Tibial nerve (tissue), 4 donors: ENCODE measurements at regions not wholly inside any gene's neighbourhood (a gene's known extent, or its start where the extent isn't known, plus 50 kb on each side); places are given as distances from the start of the nearest gene placed in this dataset.
A peak's percentile ranks its signal among the peaks of the same experiment; 100 is the strongest.

Experiments used
- DNase-seq, 2 donors: peaks; one replicate each; pipeline ENCODE4 v3.0.0-alpha.2; 2019; ENCODE audit warnings: low spot score in 2 of 2
- H3K27ac ChIP-seq, 4 donors: fragments of 200-600 bp; sonication (generic) in 3 of 4; one replicate each; pipeline ENCODE4 v1.5.1; 2017 to 2019; ENCODE audit warnings: mild to moderate bottlenecking in 1 of 4
- H3K27me3 ChIP-seq, 2 donors: fragments of 200-600 bp; sonication (generic) in 1 of 2; one replicate each; pipeline versions ENCODE4 v1.5.1 to v1.6.0; 2017 to 2019
- H3K36me3 ChIP-seq, 3 donors: fragments of 200-600 bp; sonication (generic); one replicate each; pipeline ENCODE4 v1.5.1; 2018 to 2019
- H3K4me1 ChIP-seq, 4 donors: fragments of 200-600 bp; sonication (generic) in 3 of 4; one replicate each; pipeline ENCODE4 v1.5.1; 2017 to 2019
- H3K4me3 ChIP-seq, 4 donors: fragments of 200-600 bp; sonication (generic) in 3 of 4; one replicate each; pipeline ENCODE4 v1.5.1; 2017 to 2019; ENCODE audit warnings: mild to moderate bottlenecking in 1 of 4, moderate library complexity in 1 of 4
- H3K9me3 ChIP-seq, 4 donors: fragments of 200-600 bp; sonication (generic) in 3 of 4; one replicate each; pipeline ENCODE4 v1.5.1; 2017 to 2019
- EP300 ChIP-seq, 2 donors: sonication (generic); formaldehyde crosslinking; IDR thresholded peaks; one replicate each; pipeline ENCODE4 v1.6.1; 2017; ENCODE audit warnings: antibody characterized with exemption in 2 of 2, mild to moderate bottlenecking in 1 of 2
- POLR2A ChIP-seq, 2 donors: fragments of 450-650 bp; IDR thresholded peaks; one replicate each; pipeline ENCODE4 v1.6.1; 2017; ENCODE audit warnings: antibody characterized with exemption in 2 of 2, mild to moderate bottlenecking in 2 of 2, moderate library complexity in 2 of 2
- WGBS, 2 donors: methylation state at CpG; one replicate each; pipeline ENCODE4 v1.1.5; 2018; 5-methylcytosine and 5-hydroxymethylcytosine counted together
- TF ChIP-seq, protein P1 (sequence below), 5 experiments: fragments of 200-600 bp in 3 of 5; fragments of 450-650 bp in 2 of 5; sonication (generic) in 3 of 5; IDR thresholded peaks; one replicate each; pipeline ENCODE4 v1.5.1; 2016 to 2019; ENCODE audit warnings: antibody characterized with exemption in 5 of 5, mild to moderate bottlenecking in 3 of 5, moderate library complexity in 2 of 5

- H3K27ac ChIP-seq, result no peak overlapping the region
- no peaks in the 10 kb centered on the region for H3K9me3 ChIP-seq
- TF ChIP-seq, protein P1, sequence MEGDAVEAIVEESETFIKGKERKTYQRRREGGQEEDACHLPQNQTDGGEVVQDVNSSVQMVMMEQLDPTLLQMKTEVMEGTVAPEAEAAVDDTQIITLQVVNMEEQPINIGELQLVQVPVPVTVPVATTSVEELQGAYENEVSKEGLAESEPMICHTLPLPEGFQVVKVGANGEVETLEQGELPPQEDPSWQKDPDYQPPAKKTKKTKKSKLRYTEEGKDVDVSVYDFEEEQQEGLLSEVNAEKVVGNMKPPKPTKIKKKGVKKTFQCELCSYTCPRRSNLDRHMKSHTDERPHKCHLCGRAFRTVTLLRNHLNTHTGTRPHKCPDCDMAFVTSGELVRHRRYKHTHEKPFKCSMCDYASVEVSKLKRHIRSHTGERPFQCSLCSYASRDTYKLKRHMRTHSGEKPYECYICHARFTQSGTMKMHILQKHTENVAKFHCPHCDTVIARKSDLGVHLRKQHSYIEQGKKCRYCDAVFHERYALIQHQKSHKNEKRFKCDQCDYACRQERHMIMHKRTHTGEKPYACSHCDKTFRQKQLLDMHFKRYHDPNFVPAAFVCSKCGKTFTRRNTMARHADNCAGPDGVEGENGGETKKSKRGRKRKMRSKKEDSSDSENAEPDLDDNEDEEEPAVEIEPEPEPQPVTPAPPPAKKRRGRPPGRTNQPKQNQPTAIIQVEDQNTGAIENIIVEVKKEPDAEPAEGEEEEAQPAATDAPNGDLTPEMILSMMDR (IDR thresholded peaks at IDR 0.05), result no peak
- no peak for TF ChIP-seq POLR2A (IDR thresholded peaks at IDR 0.05)
- TF ChIP-seq EP300 (IDR thresholded peaks at IDR 0.05), result no peak
- H3K27me3 ChIP-seq, result no peaks in the 10 kb centered on the region
- DNase-seq, result no peak
- no peaks in the 10 kb centered on the region for H3K36me3 ChIP-seq
- H3K4me1 ChIP-seq, result peaks cover 0 to 4% (median 0%) of the 10 kb centered on the region in 4 donors
- H3K4me3 ChIP-seq, result no peak overlapping the region
- WGBS, 2 donors, result 51 to 74% methylated on average over 4 of the region's 4 CpGs
These were observed 90.7 kb downstream of the AXIN2 start for GRCh38 chr17:65470783-65471182.

DNA sequence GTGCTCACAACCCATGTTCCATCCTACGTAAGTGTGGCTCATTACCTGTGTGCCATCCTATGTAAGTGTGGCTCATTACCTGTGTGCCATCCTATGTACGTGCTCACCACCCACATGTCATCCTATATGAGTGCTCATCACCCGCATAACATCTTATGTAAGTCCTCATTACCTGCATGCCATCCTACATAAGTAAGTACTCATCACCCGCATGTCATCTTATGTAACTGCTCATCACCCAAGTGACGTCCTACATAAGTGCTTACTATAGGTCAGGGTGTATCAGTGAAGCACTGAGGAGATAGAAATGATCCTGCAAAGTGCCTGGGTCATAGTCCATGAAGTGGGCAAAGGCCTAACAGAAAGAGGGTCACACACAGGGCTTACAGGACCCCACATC, 93.1 kb downstream of the AXIN2 start:
- H3K36me3 ChIP-seq, result no peaks in the 10 kb centered on the region
- no peak overlapping the region for H3K4me3 ChIP-seq
- TF ChIP-seq POLR2A (IDR thresholded peaks at IDR 0.05), result no peak
- TF ChIP-seq, protein P1 (IDR thresholded peaks at IDR 0.05), result no peak
- no peak for TF ChIP-seq EP300 (IDR thresholded peaks at IDR 0.05)
- H3K27ac ChIP-seq, result no peak overlapping the region
- 93 to 95% methylated on average over 5 of the region's 5 CpGs for WGBS, 2 donors
- no peaks in the 10 kb centered on the region for H3K27me3 ChIP-seq
- H3K9me3 ChIP-seq, result no peaks in the 10 kb centered on the region
- H3K4me1 ChIP-seq, result peaks cover 0 to 2% (median 0%) of the 10 kb centered on the region in 4 donors
- DNase-seq, result no peak

GRCh38 chr17:65467156-65467555, 94.3 kb downstream of the AXIN2 start:
- H3K9me3 ChIP-seq, result no peaks in the 10 kb centered on the region
- no peak for DNase-seq
- 58 to 67% methylated on average over 5 of the region's 5 CpGs for WGBS, 2 donors

DNA sequence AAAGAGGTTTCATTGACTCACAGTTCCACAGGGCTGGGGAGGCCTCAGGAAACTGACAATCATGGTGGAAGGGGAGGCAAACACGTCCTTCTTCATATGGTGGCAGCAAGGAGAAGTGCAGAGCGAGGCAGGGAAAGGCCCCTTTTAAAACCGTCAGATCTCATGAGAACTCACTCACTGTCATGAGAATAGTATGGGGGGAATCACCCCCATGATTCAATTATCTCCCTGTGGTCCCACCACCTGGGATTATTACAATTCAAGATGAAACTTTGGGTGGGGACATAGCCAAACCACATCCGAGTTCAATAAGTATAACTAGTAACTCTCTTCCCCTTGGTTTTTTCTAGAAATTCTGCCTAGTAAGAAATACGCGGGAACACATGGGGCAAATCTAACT, 94.9 kb downstream of the AXIN2 start:
- H3K27ac ChIP-seq, result no peak overlapping the region
- no peaks in the 10 kb centered on the region for H3K27me3 ChIP-seq
- H3K4me1 ChIP-seq, result no peaks in the 10 kb centered on the region
- no peaks in the 10 kb centered on the region for H3K9me3 ChIP-seq
- no peaks in the 10 kb centered on the region for H3K36me3 ChIP-seq
- WGBS, 2 donors, result 87 to 93% methylated on average over 6 of the region's 6 CpGs
- DNase-seq, result no peak
- TF ChIP-seq, protein P1 (IDR thresholded peaks at IDR 0.05), result no peak
- TF ChIP-seq EP300 (IDR thresholded peaks at IDR 0.05) (no peak), POLR2A (IDR thresholded peaks at IDR 0.05) (no peak)
- H3K4me3 ChIP-seq, result no peak overlapping the region

More at GRCh38 chr17:65467156-65467555, 94.3 kb downstream of the AXIN2 start:
- H3K4me1 ChIP-seq, result no peaks in the 10 kb centered on the region
- no peak overlapping the region for H3K4me3 ChIP-seq
- no peak overlapping the region for H3K27ac ChIP-seq
- H3K27me3 ChIP-seq, result no peaks in the 10 kb centered on the region
- H3K36me3 ChIP-seq, result no peaks in the 10 kb centered on the region
- no peak for TF ChIP-seq POLR2A (IDR thresholded peaks at IDR 0.05)

DNA sequence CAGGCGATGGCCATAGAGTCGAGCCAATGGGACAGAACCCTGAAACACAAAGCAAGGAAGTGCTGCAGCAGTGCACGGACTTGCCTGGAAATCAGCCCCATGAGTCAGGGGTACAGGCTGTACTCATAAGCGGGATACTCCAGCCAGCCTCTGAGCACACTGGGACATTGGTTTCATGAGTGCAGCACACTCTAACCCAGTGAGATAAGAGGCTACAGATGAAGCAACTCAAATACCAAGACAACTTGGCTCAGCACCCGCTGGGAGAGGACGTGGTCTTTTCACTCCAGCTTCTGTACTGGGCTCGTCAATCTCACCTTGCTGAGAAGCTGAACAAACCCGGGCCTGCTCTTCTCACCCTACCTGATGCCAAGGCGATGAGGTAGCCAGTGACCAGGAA, 98.2 kb downstream of the AXIN2 start:
- no peak overlapping the region for H3K4me3 ChIP-seq
- 83% methylated on average over 9 of the region's 9 CpGs for WGBS, 2 donors
- DNase-seq, result no peak
- TF ChIP-seq, protein P1 (IDR thresholded peaks at IDR 0.05), result no peak
- TF ChIP-seq EP300 (IDR thresholded peaks at IDR 0.05) (peak in 1 of 2 donors; percentile 27), POLR2A (IDR thresholded peaks at IDR 0.05) (no peak)
- no peak overlapping the region for H3K27ac ChIP-seq
- H3K36me3 ChIP-seq, result no peaks in the 10 kb centered on the region
- no peaks in the 10 kb centered on the region for H3K9me3 ChIP-seq
- no peaks in the 10 kb centered on the region for H3K27me3 ChIP-seq
- peaks cover 0 to 6% (median 0%) of the 10 kb centered on the region in 4 donors for H3K4me1 ChIP-seq
